Upper lobe of left lung (tissue), 6 donors: ENCODE measurements at regions not wholly inside any gene's neighbourhood (a gene's known extent, or its start where the extent isn't known, plus 50 kb on each side); places are given as distances from the start of the nearest gene placed in this dataset.
A peak's percentile ranks its signal among the peaks of the same experiment; 100 is the strongest.
"Not testable (repeated sequence)": the region's sequence is repeated elsewhere in the genome, so short reads cannot be mapped to it uniquely, and the experiment has no call there.

Source experiments
- ATAC-seq, 2 donors: fragments of 200-7000 bp; cut with Tn5 transposase; one replicate each; pipeline ENCODE4 v1.9.1; 2022; ENCODE audit warnings: mild to moderate bottlenecking in 2 of 2, moderate library complexity in 2 of 2; ENCODE audit not compliant: low FRiP score in 2 of 2
- DNase-seq, 2 donors: peaks; one replicate each; pipeline ENCODE4 v3.0.0-alpha.2; 2019 to 2020
- H3K27ac ChIP-seq, 4 donors: fragments of 200-600 bp; sonication (generic); one replicate each; pipeline ENCODE4 v1.5.1; 2016 to 2019
- H3K27me3 ChIP-seq, 4 donors: fragments of 200-600 bp; sonication (generic); one replicate each; pipeline ENCODE4 v1.5.1; 2017 to 2019
- H3K36me3 ChIP-seq, 4 donors: fragments of 200-600 bp; sonication (generic); one replicate each; pipeline ENCODE4 v1.5.1; 2016 to 2019
- H3K4me1 ChIP-seq, 4 donors: fragments of 200-600 bp; sonication (generic); one replicate each; pipeline ENCODE4 v1.5.1; 2018 to 2019
- H3K4me3 ChIP-seq, 4 donors: fragments of 200-600 bp; sonication (generic); one replicate each; pipeline ENCODE4 v1.5.1; 2017 to 2019; ENCODE audit warnings: mild to moderate bottlenecking in 2 of 4, moderate library complexity in 1 of 4
- H3K9me3 ChIP-seq, 4 donors: fragments of 200-600 bp; sonication (generic); one replicate each; pipeline ENCODE4 v1.5.1; 2018 to 2019
- EP300 ChIP-seq, 4 donors: sonication (generic); formaldehyde crosslinking; IDR thresholded peaks; one replicate each; pipeline ENCODE4 v1.5.1; 2017; ENCODE audit warnings: antibody characterized with exemption in 4 of 4, control low read depth in 2 of 4
- POLR2A ChIP-seq, 4 donors: fragments of 450-650 bp; IDR thresholded peaks; one replicate each; pipeline ENCODE4 v1.5.1; 2016 to 2017; ENCODE audit warnings: antibody characterized with exemption in 4 of 4, mild to moderate bottlenecking in 2 of 4
- POLR2AphosphoS5 ChIP-seq, 2 donors: sonication (generic); formaldehyde crosslinking; IDR thresholded peaks; one replicate each; pipeline ENCODE4 v1.5.1; 2017; ENCODE audit warnings: antibody characterized with exemption in 2 of 2
- WGBS, 2 donors: methylation state at CpG; one replicate each; pipeline ENCODE4 v1.1.5; 2017 to 2018; 5-methylcytosine and 5-hydroxymethylcytosine counted together
- TF ChIP-seq, protein P1 (sequence below), 6 experiments: fragments of 450-650 bp in 4 of 6; fragments of 200-600 bp in 2 of 6; sonication (generic) in 2 of 6; IDR thresholded peaks; one replicate each; pipeline ENCODE4 v1.5.1; 2016 to 2019; ENCODE audit warnings: antibody characterized with exemption in 6 of 6
- donor health status: DM: no; HTN: no; CAD: no; lungs with moderate emphysema.
- donor health status: DM: no; HTN: yes; CAD: no; lungs with severe emphysema.

GRCh38 chr11:55431541-55431940, 63.8 kb downstream of the OR4A15 start:
- not testable (repeated sequence) for H3K36me3 ChIP-seq, H3K4me3 ChIP-seq, DNase-seq, H3K27me3 ChIP-seq, H3K9me3 ChIP-seq, H3K27ac ChIP-seq, ATAC-seq, H3K4me1 ChIP-seq
- 36 to 59% methylated on average over 3 of the region's 3 CpGs for WGBS, 2 donors

- H3K9me3 ChIP-seq = peaks cover 0 to 3% (median 0%) of the 10 kb centered on the region in 4 donors
- no peaks in the 10 kb centered on the region for H3K36me3 ChIP-seq
- TF ChIP-seq EP300 (IDR thresholded peaks at IDR 0.05) (no peak), POLR2AphosphoS5 (IDR thresholded peaks at IDR 0.05) (no peak), POLR2A (IDR thresholded peaks at IDR 0.05) (no peak)
- TF ChIP-seq, protein P1, sequence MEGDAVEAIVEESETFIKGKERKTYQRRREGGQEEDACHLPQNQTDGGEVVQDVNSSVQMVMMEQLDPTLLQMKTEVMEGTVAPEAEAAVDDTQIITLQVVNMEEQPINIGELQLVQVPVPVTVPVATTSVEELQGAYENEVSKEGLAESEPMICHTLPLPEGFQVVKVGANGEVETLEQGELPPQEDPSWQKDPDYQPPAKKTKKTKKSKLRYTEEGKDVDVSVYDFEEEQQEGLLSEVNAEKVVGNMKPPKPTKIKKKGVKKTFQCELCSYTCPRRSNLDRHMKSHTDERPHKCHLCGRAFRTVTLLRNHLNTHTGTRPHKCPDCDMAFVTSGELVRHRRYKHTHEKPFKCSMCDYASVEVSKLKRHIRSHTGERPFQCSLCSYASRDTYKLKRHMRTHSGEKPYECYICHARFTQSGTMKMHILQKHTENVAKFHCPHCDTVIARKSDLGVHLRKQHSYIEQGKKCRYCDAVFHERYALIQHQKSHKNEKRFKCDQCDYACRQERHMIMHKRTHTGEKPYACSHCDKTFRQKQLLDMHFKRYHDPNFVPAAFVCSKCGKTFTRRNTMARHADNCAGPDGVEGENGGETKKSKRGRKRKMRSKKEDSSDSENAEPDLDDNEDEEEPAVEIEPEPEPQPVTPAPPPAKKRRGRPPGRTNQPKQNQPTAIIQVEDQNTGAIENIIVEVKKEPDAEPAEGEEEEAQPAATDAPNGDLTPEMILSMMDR (IDR thresholded peaks at IDR 0.05) = no peak
- ATAC-seq = no peak
- no peaks in the 10 kb centered on the region for H3K27me3 ChIP-seq
- 19 to 28% methylated on average over 2 of the region's 2 CpGs for WGBS, 2 donors
- no peak overlapping the region for H3K4me3 ChIP-seq
- DNase-seq = no peak
- no peaks in the 10 kb centered on the region for H3K4me1 ChIP-seq
- no peak overlapping the region for H3K27ac ChIP-seq
Measured at GRCh38 chr11:55457641-55458040, 89.9 kb downstream of the OR4A15 start.

GRCh38 chr11:55459871-55460270, 92.1 kb downstream of the OR4A15 start:
- not testable (repeated sequence) for ATAC-seq, H3K4me1 ChIP-seq, H3K9me3 ChIP-seq, H3K36me3 ChIP-seq, H3K27ac ChIP-seq, H3K4me3 ChIP-seq, H3K27me3 ChIP-seq
- DNase-seq = peak in 1 of 2 donors; percentile 51
- WGBS, 2 donors = 84 to 87% methylated on average over 19 of the region's 19 CpGs

DNA sequence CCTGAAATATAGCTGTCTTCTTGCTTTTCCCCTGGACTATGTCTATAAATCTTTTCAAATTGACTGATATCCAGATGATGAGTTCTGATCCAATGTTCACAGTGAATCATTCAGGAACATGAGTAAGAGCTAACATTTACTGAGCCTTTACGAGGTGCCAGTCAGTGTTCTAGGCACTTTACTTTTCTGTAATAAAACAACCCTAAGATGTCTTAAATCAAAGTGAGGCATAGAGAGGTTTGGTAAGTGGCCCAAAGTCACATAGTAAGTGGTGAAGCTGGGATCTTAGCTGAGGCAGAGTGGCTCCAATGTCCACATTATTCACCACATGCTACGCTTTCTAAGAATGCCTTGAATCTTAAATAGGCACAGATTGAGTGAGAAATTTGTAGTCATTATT, 79.9 kb upstream of the OR4C15 start:
- DNase-seq (no peak), ATAC-seq (no peak)
- TF ChIP-seq, protein P1 (IDR thresholded peaks at IDR 0.05) = no peak
- TF ChIP-seq POLR2A (IDR thresholded peaks at IDR 0.05) (no peak), EP300 (IDR thresholded peaks at IDR 0.05) (no peak), POLR2AphosphoS5 (IDR thresholded peaks at IDR 0.05) (no peak)
- H3K9me3 ChIP-seq = no peaks in the 10 kb centered on the region
- WGBS, 2 donors = 60 to 79% methylated on average over 2 of the region's 2 CpGs
- H3K4me3 ChIP-seq = no peak overlapping the region
- H3K27ac ChIP-seq = no peak overlapping the region
- H3K36me3 ChIP-seq = no peaks in the 10 kb centered on the region
- no peaks in the 10 kb centered on the region for H3K4me1 ChIP-seq
- no peaks in the 10 kb centered on the region for H3K27me3 ChIP-seq

- no peaks in the 10 kb centered on the region for H3K27me3 ChIP-seq
- no peaks in the 10 kb centered on the region for H3K9me3 ChIP-seq
- no peaks in the 10 kb centered on the region for H3K36me3 ChIP-seq
- no peaks in the 10 kb centered on the region for H3K4me1 ChIP-seq
- ATAC-seq (no peak), DNase-seq (no peak)
- no peak overlapping the region for H3K4me3 ChIP-seq
- TF ChIP-seq EP300 (IDR thresholded peaks at IDR 0.05) (no peak), POLR2AphosphoS5 (IDR thresholded peaks at IDR 0.05) (no peak), POLR2A (IDR thresholded peaks at IDR 0.05) (no peak)
- TF ChIP-seq, protein P1 (IDR thresholded peaks at IDR 0.05) = no peak
- 89 to 94% methylated on average over 1 of the region's 1 CpG for WGBS, 2 donors
- no peak overlapping the region for H3K27ac ChIP-seq
Measured at GRCh38 chr11:55481416-55481815, 72.9 kb upstream of the OR4C15 start.

- Histone ChIP-seq H3K4me1 (no peaks in the 10 kb centered on the region), H3K36me3 (no peaks in the 10 kb centered on the region), H3K27ac (no peak overlapping the region), H3K4me3 (no peak overlapping the region), H3K27me3 (no peaks in the 10 kb centered on the region), H3K9me3 (peaks cover 0 to 20% (median 8%) of the 10 kb centered on the region in 4 donors)
- DNase-seq = no peak
- 38 to 50% methylated on average over 5 of the region's 5 CpGs for WGBS, 2 donors
- no peak for ATAC-seq
- TF ChIP-seq EP300 (IDR thresholded peaks at IDR 0.05) = no peak
- no peak for TF ChIP-seq POLR2AphosphoS5 (IDR thresholded peaks at IDR 0.05)
- no peak for TF ChIP-seq POLR2A (IDR thresholded peaks at IDR 0.05)
- TF ChIP-seq, protein P1 (IDR thresholded peaks at IDR 0.05) = no peak
Measured at GRCh38 chr11:55497068-55497467, 57.2 kb upstream of the OR4C15 start.
